Panc1 (cell line): ENCODE measurements at regions not wholly inside any gene's neighbourhood (a gene's known extent, or its start where the extent isn't known, plus 50 kb on each side); places are given as distances from the start of the nearest gene placed in this dataset.

Experiments
- CTCF ChIP-seq: fragments of 450-650 bp; IDR thresholded peaks from 2 replicates; pipeline ENCODE4 v1.5.1; 2017; ENCODE audit warnings: mild to moderate bottlenecking
- POLR2AphosphoS5 ChIP-seq: IDR thresholded peaks from 2 replicates; pipeline ENCODE4 v1.6.1; 2012; ENCODE audit warnings: mild to moderate bottlenecking, low read depth, low read length, moderate library complexity
- REST ChIP-seq, 2 experiments: IDR thresholded peaks; 2 replicates each; pipeline ENCODE4 v1.6.1; 2011 to 2012; ENCODE audit warnings: low read depth in 2 of 2, control low read depth in 1 of 2, low read length in 1 of 2, mild to moderate bottlenecking in 1 of 2, moderate library complexity in 1 of 2; ENCODE audit not compliant: insufficient read depth in 1 of 2
- SIN3A ChIP-seq: IDR thresholded peaks from 2 replicates; pipeline ENCODE4 v1.6.1; 2012; ENCODE audit warnings: low read depth, mild to moderate bottlenecking, low read length, moderate library complexity, borderline replicate concordance; ENCODE audit not compliant: insufficient read depth

- TF ChIP-seq CTCF (no peak), POLR2AphosphoS5 (no peak), SIN3A (no peak), REST (IDR thresholded peaks at IDR 0.05; ENCODE audit: insufficient read depth in 1 of 2, low read depth in 2 of 2, low read length in 1 of 2) (no peak)
These were observed 457.0 kb downstream of the PCNX1 start for GRCh38 chr14:71363946-71364925.
